GM23338 (cell line): ENCODE measurements at regions not wholly inside any gene's neighbourhood (a gene's known extent, or its start where the extent isn't known, plus 50 kb on each side); places are given as distances from the start of the nearest gene placed in this dataset.

Source experiments
- CREB1 ChIP-seq: fragments of 250-450 bp; sonication (Bioruptor Pico); IDR thresholded peaks from 2 replicates; pipeline ENCODE4 v1.5.0; 2020; ENCODE audit warnings: low read depth, mild to moderate bottlenecking, moderate library complexity
- CTCF ChIP-seq, 2 experiments: fragments of 200-600 bp in 1 of 2; sonication (generic) in 1 of 2; conservative IDR thresholded peaks; 2 replicates each; pipeline versions ENCODE4 v1.5.1 to v1.6.1; 2016 to 2017; ENCODE audit warnings: antibody characterized with exemption in 2 of 2, low read depth in 2 of 2, mild to moderate bottlenecking in 2 of 2, moderate library complexity in 1 of 2
- ETS1 ChIP-seq: IDR thresholded peaks from 2 replicates; pipeline ENCODE4 v1.6.1; 2016; ENCODE audit warnings: antibody characterized with exemption
- EZH2 ChIP-seq: fragments of 200-600 bp; sonication (generic); IDR thresholded peaks from one replicate; pipeline ENCODE4 v1.8.0; 2017; ENCODE audit warnings: antibody characterized with exemption, mild to moderate bottlenecking, low read depth; ENCODE audit not compliant: unreplicated experiment
- EZH2phosphoT487 ChIP-seq: fragments of 200-600 bp; sonication (generic); IDR thresholded peaks from one replicate; pipeline ENCODE4 v1.8.1; 2018; ENCODE audit warnings: antibody characterized with exemption; ENCODE audit not compliant: unreplicated experiment
- JUNB ChIP-seq: IDR thresholded peaks from one replicate; pipeline ENCODE4 v1.6.1; 2016; ENCODE audit warnings: antibody characterized with exemption; ENCODE audit not compliant: unreplicated experiment
- NANOG ChIP-seq: IDR thresholded peaks from 2 replicates; pipeline ENCODE4 v1.6.1; 2016; ENCODE audit warnings: antibody characterized with exemption, borderline replicate concordance
- POLR2AphosphoS5 ChIP-seq: IDR thresholded peaks from 2 replicates; pipeline ENCODE4 v1.6.1; 2016; ENCODE audit warnings: antibody characterized with exemption, low read depth
- REST ChIP-seq: IDR thresholded peaks from one replicate; pipeline ENCODE4 v1.6.1; 2018; ENCODE audit warnings: antibody characterized with exemption; ENCODE audit not compliant: unreplicated experiment
- STAT1 ChIP-seq: IDR thresholded peaks from one replicate; pipeline ENCODE4 v1.6.1; 2016; ENCODE audit warnings: antibody characterized with exemption; ENCODE audit not compliant: unreplicated experiment
- ZNF114 ChIP-seq: fragments of 250-450 bp; sonication (Bioruptor Pico); IDR thresholded peaks from 2 replicates; pipeline ENCODE4 v1.5.0; 2020; ENCODE audit warnings: mild to moderate bottlenecking, moderate library complexity
- ZNF331 ChIP-seq: fragments of 250-450 bp; sonication (Bioruptor Pico); IDR thresholded peaks from 2 replicates; pipeline ENCODE4 v1.5.0; 2020; ENCODE audit warnings: low read depth, mild to moderate bottlenecking, moderate library complexity

DNA sequence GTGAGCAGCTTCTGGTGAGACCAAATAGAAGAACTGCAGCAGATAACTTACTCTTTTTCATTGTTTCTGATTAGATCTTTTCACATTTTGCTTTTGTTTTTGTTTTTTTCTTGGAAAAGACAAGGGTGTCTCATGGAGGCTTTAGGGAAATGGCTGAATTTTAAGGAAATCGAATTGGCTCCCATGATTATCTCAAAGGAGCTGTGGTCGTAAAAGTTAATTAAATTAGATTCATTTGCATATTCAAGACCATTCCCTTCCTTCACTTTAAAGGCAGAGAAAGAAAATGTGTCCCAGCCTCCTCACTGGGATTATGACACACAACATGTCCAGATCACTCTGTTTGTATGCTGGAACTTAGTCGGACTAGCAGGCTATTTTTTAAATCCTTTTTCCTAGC lies 106.4 kb upstream of the MDM1 start:
- TF ChIP-seq CTCF (conservative IDR thresholded peaks at IDR 0.05; ENCODE audit: low read depth in 2 of 2) = no peak
- no peak for TF ChIP-seq EZH2
- no peak for TF ChIP-seq STAT1
- no peak for TF ChIP-seq REST
- TF ChIP-seq ZNF114 (CRISPR knock-in tag) = no peak
- no peak for TF ChIP-seq POLR2AphosphoS5
- no peak for TF ChIP-seq JUNB
- no peak for TF ChIP-seq ZNF331 (CRISPR knock-in tag)
- TF ChIP-seq CREB1 (CRISPR knock-in tag) = no peak
- no peak for TF ChIP-seq EZH2phosphoT487
- TF ChIP-seq ETS1 = no peak
- TF ChIP-seq NANOG = no peak
